ENCODE measurements at regions not wholly inside any gene's neighbourhood (a gene's known extent, or its start where the extent isn't known, plus 50 kb on each side); places are given as distances from the start of the nearest gene placed in this dataset.

DNA sequence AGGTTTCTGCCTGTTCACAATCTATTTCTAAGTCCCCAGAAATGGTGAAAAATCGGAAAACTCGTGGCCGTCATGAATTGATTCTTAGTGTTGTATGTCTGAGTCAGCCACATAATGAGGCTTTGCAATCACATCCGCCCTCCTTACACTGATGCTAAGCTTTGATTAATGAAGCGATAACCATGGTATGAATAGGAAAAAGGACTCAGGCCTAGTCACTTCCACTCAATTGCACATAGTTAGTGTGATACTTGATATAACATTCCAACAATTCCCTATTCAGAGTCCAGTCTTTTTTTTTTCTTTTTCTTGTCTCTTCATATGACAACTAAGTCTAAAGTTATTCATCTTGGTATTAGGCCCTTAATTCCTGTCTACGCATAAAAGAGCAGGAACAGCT is 1231.0 kb downstream of the VRK1 start (continued):
- no peak for TF ChIP-seq ZBTB11 (tag by site-specific recombination; conservative IDR thresholded peaks at IDR 0.05; ENCODE audit: low read depth)

DNA sequence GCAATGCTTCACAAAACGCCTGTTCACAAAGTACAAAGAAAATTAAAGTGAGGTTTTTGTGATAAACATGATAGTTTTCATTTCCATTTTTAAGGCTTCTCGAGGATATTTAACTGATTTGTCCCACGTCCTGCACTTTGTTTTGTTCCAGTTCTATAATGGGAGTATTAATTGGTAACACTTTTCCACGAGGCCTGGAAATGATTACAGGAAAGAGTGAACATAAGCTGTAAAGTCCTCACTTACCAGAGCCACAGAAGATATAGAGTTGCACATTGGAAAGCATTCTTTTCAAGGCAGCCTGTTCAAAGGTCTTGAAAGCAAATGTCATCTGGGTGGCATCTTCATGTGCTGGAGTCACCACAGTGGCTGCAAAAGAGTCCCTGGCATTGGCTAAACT is 1236.6 kb downstream of the BCL11B start:
- CTCF ChIA-PET = no interaction called here
- no peaks in the 10 kb centered on the region for H3K4me1 ChIP-seq (ENCODE audit: control insufficient read depth, insufficient read depth, low read length)
- no peaks in the 10 kb centered on the region for H3K36me3 ChIP-seq (ENCODE audit: control insufficient read depth in 2 of 2, insufficient read depth in 1 of 2, low read length in 2 of 2)
- no peaks in the 10 kb centered on the region for H3K9me3 ChIP-seq (ENCODE audit: control insufficient read depth, insufficient read depth, low read depth, low read length)
- TF ChIP-seq ZBTB20 (tag by site-specific recombination; IDR thresholded peaks at IDR 0.05) (no peak), ZNF23 (tag by site-specific recombination; IDR thresholded peaks at IDR 0.05; ENCODE audit: borderline replicate concordance) (no peak), HOXA7 (CRISPR knock-in tag; IDR thresholded peaks at IDR 0.05; ENCODE audit: borderline replicate concordance) (no peak), KLF16 (tag by site-specific recombination; IDR thresholded peaks at IDR 0.05) (no peak), ZBTB48 (tag by site-specific recombination; IDR thresholded peaks at IDR 0.05) (no peak), ZNF202 (tag by site-specific recombination; IDR thresholded peaks at IDR 0.05; ENCODE audit: borderline replicate concordance) (no peak), ZNF148 (tag by site-specific recombination; IDR thresholded peaks at IDR 0.05; ENCODE audit: borderline replicate concordance) (no peak), ZBTB8A (tag by site-specific recombination; IDR thresholded peaks at IDR 0.05) (no peak), ZSCAN23 (tag by site-specific recombination; IDR thresholded peaks at IDR 0.05) (no peak), IKZF3 (tag by site-specific recombination; IDR thresholded peaks at IDR 0.05) (no peak), GLIS2 (tag by site-specific recombination; IDR thresholded peaks at IDR 0.05) (no peak), ZNF19 (tag by site-specific recombination; IDR thresholded peaks at IDR 0.05; ENCODE audit: low read depth) (no peak), ZNF549 (tag by site-specific recombination; IDR thresholded peaks at IDR 0.05) (no peak), ZNF600 (tag by site-specific recombination; IDR thresholded peaks at IDR 0.05) (no peak), WT1 (tag by site-specific recombination; IDR thresholded peaks at IDR 0.05) (no peak), ZNF174 (tag by site-specific recombination; IDR thresholded peaks at IDR 0.05) (no peak), ZNF274 (IDR thresholded peaks at IDR 0.05; ENCODE audit: low read length) (no peak), ZNF274 (tag by site-specific recombination; IDR thresholded peaks at IDR 0.05; ENCODE audit: borderline replicate concordance) (no peak), ZNF394 (tag by site-specific recombination; IDR thresholded peaks at IDR 0.05; ENCODE audit: borderline replicate concordance) (no peak)
- TF ChIP-seq, protein P1, sequence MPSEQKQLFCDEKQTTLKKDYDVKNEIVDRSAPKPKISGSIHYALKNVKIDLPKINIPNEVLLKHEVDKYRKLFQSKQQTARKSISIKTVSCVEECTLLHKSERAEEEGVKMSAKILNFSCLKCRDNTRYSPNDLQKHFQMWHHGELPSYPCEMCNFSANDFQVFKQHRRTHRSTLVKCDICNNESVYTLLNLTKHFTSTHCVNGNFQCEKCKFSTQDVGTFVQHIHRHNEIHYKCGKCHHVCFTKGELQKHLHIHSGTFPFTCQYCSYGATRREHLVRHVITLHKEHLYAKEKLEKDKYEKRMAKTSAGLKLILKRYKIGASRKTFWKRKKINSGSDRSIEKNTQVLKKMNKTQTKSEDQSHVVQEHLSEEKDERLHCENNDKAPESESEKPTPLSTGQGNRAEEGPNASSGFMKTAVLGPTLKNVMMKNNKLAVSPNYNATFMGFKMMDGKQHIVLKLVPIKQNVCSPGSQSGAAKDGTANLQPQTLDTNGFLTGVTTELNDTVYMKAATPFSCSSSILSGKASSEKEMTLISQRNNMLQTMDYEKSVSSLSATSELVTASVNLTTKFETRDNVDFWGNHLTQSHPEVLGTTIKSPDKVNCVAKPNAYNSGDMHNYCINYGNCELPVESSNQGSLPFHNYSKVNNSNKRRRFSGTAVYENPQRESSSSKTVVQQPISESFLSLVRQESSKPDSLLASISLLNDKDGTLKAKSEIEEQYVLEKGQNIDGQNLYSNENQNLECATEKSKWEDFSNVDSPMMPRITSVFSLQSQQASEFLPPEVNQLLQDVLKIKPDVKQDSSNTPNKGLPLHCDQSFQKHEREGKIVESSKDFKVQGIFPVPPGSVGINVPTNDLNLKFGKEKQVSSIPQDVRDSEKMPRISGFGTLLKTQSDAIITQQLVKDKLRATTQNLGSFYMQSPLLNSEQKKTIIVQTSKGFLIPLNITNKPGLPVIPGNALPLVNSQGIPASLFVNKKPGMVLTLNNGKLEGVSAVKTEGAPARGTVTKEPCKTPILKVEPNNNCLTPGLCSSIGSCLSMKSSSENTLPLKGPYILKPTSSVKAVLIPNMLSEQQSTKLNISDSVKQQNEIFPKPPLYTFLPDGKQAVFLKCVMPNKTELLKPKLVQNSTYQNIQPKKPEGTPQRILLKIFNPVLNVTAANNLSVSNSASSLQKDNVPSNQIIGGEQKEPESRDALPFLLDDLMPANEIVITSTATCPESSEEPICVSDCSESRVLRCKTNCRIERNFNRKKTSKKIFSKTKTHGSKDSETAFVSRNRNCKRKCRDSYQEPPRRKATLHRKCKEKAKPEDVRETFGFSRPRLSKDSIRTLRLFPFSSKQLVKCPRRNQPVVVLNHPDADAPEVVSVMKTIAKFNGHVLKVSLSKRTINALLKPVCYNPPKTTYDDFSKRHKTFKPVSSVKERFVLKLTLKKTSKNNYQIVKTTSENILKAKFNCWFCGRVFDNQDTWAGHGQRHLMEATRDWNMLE (tag by site-specific recombination; conservative IDR thresholded peaks at IDR 0.05; ENCODE audit: low read depth) = no peak
- POLR2A ChIA-PET = no interaction called here
- no peak overlapping the region for H3K27ac ChIP-seq (ENCODE audit: extremely low read depth, low read depth, low read length)
- H3K4me3 ChIP-seq (ENCODE audit: low read depth, low read length) = no peak overlapping the region
